ENCODE measurements at regions not wholly inside any gene's neighbourhood (a gene's known extent, or its start where the extent isn't known, plus 50 kb on each side); places are given as distances from the start of the nearest gene placed in this dataset.
A peak's percentile ranks its signal among the peaks of the same experiment; 100 is the strongest.

- Histone ChIP-seq H4K20me1 (replicated peaks in 1 of 2; ENCODE audit: control insufficient read depth in 1 of 2, insufficient read depth in 2 of 2, low read length in 2 of 2) (no peaks in the 10 kb centered on the region), H4K8ac (ENCODE audit: extremely low read depth, insufficient read depth, low read length) (no peak overlapping the region), H3K9me3 (ENCODE audit: insufficient read depth in 2 of 2, low read depth in 1 of 2, low read length in 1 of 2) (no peaks in the 10 kb centered on the region; a peak in 1 of 4 replicates), H3K23me2 (ENCODE audit: low read depth, low read length) (no peaks in the 10 kb centered on the region), H3K4me3 (ENCODE audit: extremely low read depth in 1 of 4, insufficient read depth in 2 of 4, low read depth in 3 of 4, low read length in 4 of 4) (no peak overlapping the region), H3K23ac (ENCODE audit: insufficient read length) (no peak overlapping the region), H4K5ac (ENCODE audit: insufficient read length, low read depth, low read length) (no peak overlapping the region), H3K4ac (replicated peaks; ENCODE audit: insufficient read length, low read depth, low read length) (no peak overlapping the region), H3K14ac (ENCODE audit: insufficient read length) (no peak overlapping the region), H2AFZ (ENCODE audit: low read length) (no peak overlapping the region), H3K36me3 (ENCODE audit: control insufficient read depth in 2 of 4, insufficient read depth in 4 of 4, low read length in 3 of 4) (no peaks in the 10 kb centered on the region), H2BK20ac (ENCODE audit: low read length) (no peak overlapping the region), H2BK5ac (ENCODE audit: low read depth, low read length) (no peak overlapping the region), H2AK5ac (ENCODE audit: low read depth, low read length) (no peak overlapping the region), H4K91ac (replicated peaks; ENCODE audit: insufficient read length, low read length) (no peak overlapping the region), H3K4me2 (ENCODE audit: insufficient read depth in 1 of 2, low read depth in 2 of 2, low read length in 2 of 2) (no peak overlapping the region), H3K79me2 (ENCODE audit: control insufficient read depth in 1 of 2, insufficient read depth in 2 of 2, low read length in 2 of 2) (no peaks in the 10 kb centered on the region), H3K79me1 (ENCODE audit: low read depth, low read length) (no peaks in the 10 kb centered on the region), H3K56ac (replicated peaks; ENCODE audit: insufficient read length, low read depth, low read length) (no peak overlapping the region), H3K4me1 (replicated peaks in 1 of 4; ENCODE audit: control insufficient read depth in 3 of 4, insufficient read depth in 4 of 4, low read length in 3 of 4) (peaks cover 0 to 6% (median 3%) of the 10 kb centered on the region in 4 experiments; a peak in 4 of 7 replicates), H3K27me3 (replicated peaks in 1 of 4; ENCODE audit: control insufficient read depth in 3 of 4, extremely low read depth in 1 of 4, insufficient read depth in 3 of 4, low read length in 3 of 4) (no peaks in the 10 kb centered on the region), H3K27ac (ENCODE audit: low read depth, low read length) (no peak overlapping the region), H3K9ac (replicated peaks in 1 of 4; ENCODE audit: extremely low read depth in 1 of 4, low read depth in 3 of 4, low read length in 3 of 4) (no peak overlapping the region), H2BK120ac (replicated peaks; ENCODE audit: low read depth, low read length) (no peak overlapping the region), H2BK12ac (ENCODE audit: low read depth, low read length) (no peak overlapping the region), H2BK15ac (ENCODE audit: low read length) (no peak overlapping the region), H3K18ac (ENCODE audit: extremely low read depth, low read length) (no peak overlapping the region)
- 90% methylated on average over 14 of the region's 14 CpGs; no CpG with 5 or more reads in 1 of the 2 experiments for WGBS, 2 experiments (ENCODE audit: extremely low coverage in 1 of 2, insufficient coverage in 1 of 2, insufficient read length in 1 of 2, insufficient replicate concordance in 2 of 2, low coverage in 1 of 2, low lambda C conversion rate in 2 of 2, missing lambda C conversion rate in 1 of 2)
- FAIRE-seq = no peak
- peak in 1 of 2 experiments; percentile 34 for DNase-seq (ENCODE audit: low read depth in 1 of 2, low spot score in 2 of 2)
- ChIA-PET POLR2A (ENCODE audit: partially characterized antibody) (no interaction called here), CTCF (ENCODE audit: partially characterized antibody) (no interaction called here)
- TF ChIP-seq GABPA (IDR thresholded peaks at IDR 0.05; ENCODE audit: borderline replicate concordance, insufficient read depth, low read length) (no peak), POLR2A (IDR thresholded peaks at IDR 0.05; ENCODE audit: control extremely low read depth in 1 of 2, low read depth in 2 of 2, low read length in 2 of 2) (no peak), CBX8 (IDR thresholded peaks at IDR 0.05; ENCODE audit: borderline replicate concordance, low read depth, low read length) (no peak), RXRA (IDR thresholded peaks at IDR 0.05; ENCODE audit: insufficient read depth, low read depth, low read length) (no peak), ZNF274 (IDR thresholded peaks at IDR 0.05; ENCODE audit: borderline replicate concordance, extremely low read depth, low read length) (no peak), CHD2 (IDR thresholded peaks at IDR 0.05; ENCODE audit: low read length) (no peak), TAF1 (IDR thresholded peaks at IDR 0.05; ENCODE audit: low read depth, low read length) (no peak), SUZ12 (IDR thresholded peaks at IDR 0.05; ENCODE audit: low read length) (no peak), RAD21 (IDR thresholded peaks at IDR 0.05 in 1 of 2, conservative IDR thresholded peaks at IDR 0.05 in 1 of 2; ENCODE audit: low read depth in 2 of 2, low read length in 2 of 2) (no peak), BACH1 (IDR thresholded peaks at IDR 0.05; ENCODE audit: low read length) (no peak), CTBP2 (IDR thresholded peaks at IDR 0.05; ENCODE audit: borderline replicate concordance, insufficient read depth, insufficient read length, low read length) (no peak), JUND (IDR thresholded peaks at IDR 0.05; ENCODE audit: low read length) (no peak), KDM5A (IDR thresholded peaks at IDR 0.05; ENCODE audit: low read length) (no peak), BCL11A (IDR thresholded peaks at IDR 0.05; ENCODE audit: low read depth in 2 of 2, low read length in 2 of 2) (no peak)
Observed at GRCh38 chr11:134544095-134544815, 132.2 kb upstream of the B3GAT1 start.
